H1 (cell line): ENCODE measurements at regions not wholly inside any gene's neighbourhood (a gene's known extent, or its start where the extent isn't known, plus 50 kb on each side); places are given as distances from the start of the nearest gene placed in this dataset.

Experiments used
- CTCF ChIA-PET: fragments of 300-600 bp; sonication (Branson Sonifier 250); formaldehyde crosslinking; loops from one replicate; lab custom pipeline; 2021; ENCODE audit not compliant: partially characterized antibody; lab: Charles Lee
- POLR2A ChIA-PET: fragments of 300-600 bp; sonication (Branson Sonifier 250); formaldehyde crosslinking; loops from one replicate; lab custom pipeline; 2021; ENCODE audit warnings: inconsistent platforms; ENCODE audit not compliant: partially characterized antibody; lab: Charles Lee
- DNase-seq, 2 experiments: peaks; one replicate each; pipeline versions ENCODE4 v3.0.0 to v3.0.0-alpha.2; 2010 to 2022; ENCODE audit warnings: low spot score in 2 of 2, low read depth in 1 of 2, mixed read lengths in 1 of 2
- FAIRE-seq: peaks from 2 replicates; lab custom pipeline; 2011; peaks lifted over from hg19 to GRCh38; lab: Jason Lieb, UNC
- H2AFZ ChIP-seq: 2 replicates; pipeline ENCODE4 v1.8.1; 2012; ENCODE audit warnings: low read length, inconsistent platforms
- H2AK5ac ChIP-seq: 2 replicates; pipeline ENCODE4 v1.6.1; 2013; ENCODE audit warnings: low read depth, low read length
- H2BK120ac ChIP-seq: replicated peaks from 2 replicates; pipeline ENCODE3; 2013; ENCODE audit warnings: low read depth, low read length, inconsistent platforms
- H2BK12ac ChIP-seq: 2 replicates; pipeline ENCODE4 v1.6.1; 2013; ENCODE audit warnings: low read depth, low read length
- H2BK15ac ChIP-seq: 2 replicates; pipeline ENCODE4 v1.6.1; 2013; ENCODE audit warnings: low read length
- H2BK20ac ChIP-seq: 2 replicates; pipeline ENCODE4 v1.6.1; 2013; ENCODE audit warnings: low read length
- H2BK5ac ChIP-seq: 2 replicates; pipeline ENCODE4 v1.6.1; 2013; ENCODE audit warnings: low read depth, low read length
- H3K14ac ChIP-seq: 2 replicates; pipeline ENCODE4 v1.6.1; 2013; ENCODE audit warnings: inconsistent platforms; ENCODE audit not compliant: insufficient read length
- H3K18ac ChIP-seq: 2 replicates; pipeline ENCODE4 v1.6.1; 2013; ENCODE audit warnings: low read length; ENCODE audit errors: extremely low read depth
- H3K23ac ChIP-seq: 2 replicates; pipeline ENCODE4 v1.6.1; 2013; ENCODE audit warnings: inconsistent platforms; ENCODE audit not compliant: insufficient read length
- H3K23me2 ChIP-seq: 2 replicates; pipeline ENCODE4 v1.6.1; 2013; ENCODE audit warnings: low read depth, low read length
- H3K27ac ChIP-seq: 2 replicates; pipeline ENCODE4 v1.6.1; 2011; ENCODE audit warnings: low read depth, low read length, inconsistent platforms
- H3K27me3 ChIP-seq, 4 experiments: replicated peaks in 1 of 4; 1 replicate in 1 of 4; 2 replicates in 3 of 4; pipeline versions ENCODE4 v1.6.1 to v1.8.1; 2011 to 2013; ENCODE audit warnings: low read length in 3 of 4, mild to moderate bottlenecking in 3 of 4, inconsistent platforms in 2 of 4, mixed read lengths in 2 of 4, moderate library complexity in 1 of 4; ENCODE audit not compliant: control insufficient read depth in 3 of 4, insufficient read depth in 3 of 4; ENCODE audit errors: extremely low read depth in 1 of 4
- H3K36me3 ChIP-seq, 4 experiments: 2 replicates each; pipeline versions ENCODE4 v1.6.1 to v1.8.1; 2011 to 2013; ENCODE audit warnings: mild to moderate bottlenecking in 4 of 4, low read length in 3 of 4, moderate library complexity in 2 of 4, control low read depth in 1 of 4, inconsistent platforms in 1 of 4; ENCODE audit not compliant: insufficient read depth in 4 of 4, control insufficient read depth in 2 of 4
- H3K4ac ChIP-seq: replicated peaks from 2 replicates; pipeline ENCODE3; 2013; ENCODE audit warnings: low read length, low read depth, mixed read lengths, inconsistent platforms; ENCODE audit not compliant: insufficient read length
- H3K4me1 ChIP-seq, 4 experiments: replicated peaks in 1 of 4; 1 replicate in 1 of 4; 2 replicates in 3 of 4; pipeline versions ENCODE4 v1.6.1 to v1.8.1; 2011 to 2013; ENCODE audit warnings: low read length in 3 of 4, inconsistent platforms in 2 of 4, mixed read lengths in 1 of 4; ENCODE audit not compliant: insufficient read depth in 4 of 4, control insufficient read depth in 3 of 4
- H3K4me2 ChIP-seq, 2 experiments: 2 replicates each; pipeline versions ENCODE4 v1.6.1 to v1.8.1; 2011 to 2013; ENCODE audit warnings: low read depth in 2 of 2, low read length in 2 of 2, control low read depth in 1 of 2, inconsistent platforms in 1 of 2, mild to moderate bottlenecking in 1 of 2; ENCODE audit not compliant: insufficient read depth in 1 of 2
- H3K4me3 ChIP-seq, 4 experiments: fragments of 200-600, 300-600 bp in 1 of 4; sonication (generic), shearing (Covaris generic), sonication (Bioruptor Twin) in 1 of 4; 2 replicates each; pipeline versions ENCODE4 v1.5.1 to v1.8.1; 2011 to 2016; ENCODE audit warnings: low read length in 4 of 4, low read depth in 3 of 4, control low read depth in 2 of 4, inconsistent platforms in 2 of 4, mild to moderate bottlenecking in 2 of 4, mixed read lengths in 1 of 4, moderate library complexity in 1 of 4; ENCODE audit not compliant: insufficient read depth in 2 of 4; ENCODE audit errors: extremely low read depth in 1 of 4
- H3K56ac ChIP-seq: replicated peaks from 2 replicates; pipeline ENCODE3; 2013; ENCODE audit warnings: low read depth, mild to moderate bottlenecking, mixed read lengths, low read length, inconsistent platforms; ENCODE audit not compliant: insufficient read length
- H3K79me1 ChIP-seq: 2 replicates; pipeline ENCODE4 v1.6.1; 2013; ENCODE audit warnings: low read depth, low read length, control low read depth
- H3K79me2 ChIP-seq, 2 experiments: 2 replicates each; pipeline versions ENCODE4 v1.6.1 to v1.8.1; 2012 to 2013; ENCODE audit warnings: low read length in 2 of 2, mild to moderate bottlenecking in 2 of 2, inconsistent platforms in 1 of 2; ENCODE audit not compliant: insufficient read depth in 2 of 2, control insufficient read depth in 1 of 2
- H3K9ac ChIP-seq, 4 experiments: replicated peaks in 1 of 4; 1 replicate in 1 of 4; 2 replicates in 3 of 4; pipeline versions ENCODE4 v1.6.1 to v1.8.1; 2011 to 2013; ENCODE audit warnings: low read depth in 3 of 4, low read length in 3 of 4, control low read depth in 2 of 4, mild to moderate bottlenecking in 2 of 4, moderate library complexity in 2 of 4, inconsistent platforms in 1 of 4; ENCODE audit errors: extremely low read depth in 1 of 4
- H3K9me3 ChIP-seq, 2 experiments: 2 replicates each; pipeline versions ENCODE4 v1.6.1 to v1.8.1; 2012 to 2013; ENCODE audit warnings: mild to moderate bottlenecking in 2 of 2, moderate library complexity in 2 of 2, control low read depth in 1 of 2, inconsistent platforms in 1 of 2, low read depth in 1 of 2, low read length in 1 of 2, mixed read lengths in 1 of 2; ENCODE audit not compliant: insufficient read depth in 2 of 2
- H4K20me1 ChIP-seq, 2 experiments: replicated peaks in 1 of 2; 2 replicates each; pipeline versions ENCODE3 to v1.8.1; 2011 to 2013; ENCODE audit warnings: inconsistent platforms in 2 of 2, low read length in 2 of 2, mild to moderate bottlenecking in 1 of 2; ENCODE audit not compliant: insufficient read depth in 2 of 2, control insufficient read depth in 1 of 2
- H4K5ac ChIP-seq: 2 replicates; pipeline ENCODE4 v1.6.1; 2013; ENCODE audit warnings: low read length, low read depth, mixed read lengths, inconsistent platforms; ENCODE audit not compliant: insufficient read length
- H4K8ac ChIP-seq: 2 replicates; pipeline ENCODE4 v1.8.0; 2013; ENCODE audit warnings: mild to moderate bottlenecking, moderate library complexity, low read length, inconsistent platforms; ENCODE audit not compliant: insufficient read depth; ENCODE audit errors: extremely low read depth
- H4K91ac ChIP-seq: replicated peaks from 2 replicates; pipeline ENCODE3; 2013; ENCODE audit warnings: low read length, mixed read lengths, inconsistent platforms; ENCODE audit not compliant: insufficient read length
- EP300 ChIP-seq, 2 experiments: IDR thresholded peaks; 1 replicate in 1 of 2; 2 replicates in 1 of 2; pipeline ENCODE4 v1.6.1; 2011 to 2012; ENCODE audit warnings: low read depth in 2 of 2, low read length in 2 of 2, mild to moderate bottlenecking in 2 of 2, borderline replicate concordance in 1 of 2, inconsistent platforms in 1 of 2, moderate library complexity in 1 of 2
- EZH2 ChIP-seq: fragments of 200-600 bp; sonication (generic); IDR thresholded peaks from 2 replicates; pipeline ENCODE4 v1.7.1; 2012; ENCODE audit warnings: low read depth, mild to moderate bottlenecking, moderate library complexity, low read length, inconsistent platforms; ENCODE audit not compliant: severe bottlenecking
- JUN ChIP-seq: IDR thresholded peaks from 2 replicates; pipeline ENCODE4 v1.6.1; 2011; ENCODE audit warnings: low read depth, mild to moderate bottlenecking, improper control_type of control experiment, low read length
- JUND ChIP-seq: IDR thresholded peaks from 2 replicates; pipeline ENCODE4 v1.6.1; 2011; ENCODE audit warnings: mild to moderate bottlenecking, improper control_type of control experiment, low read length
- KDM1A ChIP-seq: fragments of 200-600, 300-600 bp; sonication (generic); IDR thresholded peaks from 2 replicates; pipeline ENCODE4 v1.7.1; 2016; ENCODE audit warnings: mild to moderate bottlenecking, low read length, borderline replicate concordance
- KDM5A ChIP-seq: fragments of 200-600 bp; IDR thresholded peaks from 2 replicates; pipeline ENCODE4 v1.7.1; 2012; ENCODE audit warnings: mild to moderate bottlenecking, low read length, inconsistent platforms, mixed read lengths
- NRF1 ChIP-seq: IDR thresholded peaks from 2 replicates; pipeline ENCODE4 v1.6.1; 2011; ENCODE audit warnings: mild to moderate bottlenecking, low read depth, low read length, improper control_type of control experiment
- POLR2A ChIP-seq, 2 experiments: IDR thresholded peaks; 1 replicate in 1 of 2; 2 replicates in 1 of 2; pipeline ENCODE4 v1.6.1; 2011; ENCODE audit warnings: low read depth in 2 of 2, low read length in 2 of 2, mild to moderate bottlenecking in 2 of 2; ENCODE audit errors: control extremely low read depth in 1 of 2
- RBBP5 ChIP-seq: IDR thresholded peaks from 2 replicates; pipeline ENCODE4 v1.7.1; 2012; ENCODE audit warnings: low read depth, mild to moderate bottlenecking, inconsistent platforms, low read length, moderate library complexity, borderline replicate concordance
- RFX5 ChIP-seq: IDR thresholded peaks from 2 replicates; pipeline ENCODE4 v1.6.1; 2011; ENCODE audit warnings: low read depth, low read length, improper control_type of control experiment, borderline replicate concordance
- SIRT6 ChIP-seq: IDR thresholded peaks from one replicate; pipeline ENCODE4 v1.7.1; 2012; ENCODE audit warnings: low read length, inconsistent platforms
- TAF7 ChIP-seq: optimal IDR thresholded peaks from 2 replicates; pipeline ENCODE3; 2011; ENCODE audit warnings: low read depth, mild to moderate bottlenecking, inconsistent platforms, low read length, moderate library complexity, borderline replicate concordance
- TCF12 ChIP-seq: IDR thresholded peaks from 2 replicates; pipeline ENCODE4 v1.6.1; 2011; ENCODE audit warnings: low read depth, mild to moderate bottlenecking, low read length
- WGBS, 2 experiments: shearing (Covaris generic) in 1 of 2; methylation state at CpG; one replicate each; pipeline versions ENCODE4 v1.1.6 to v1.1.7; 2013 to 2015; ENCODE audit warnings: low lambda C conversion rate in 2 of 2, mixed read lengths in 2 of 2, inconsistent platforms in 1 of 2, low coverage in 1 of 2, missing lambda C conversion rate in 1 of 2; ENCODE audit not compliant: insufficient replicate concordance in 2 of 2, insufficient coverage in 1 of 2, insufficient read length in 1 of 2; ENCODE audit errors: extremely low coverage in 1 of 2, missing lambda C conversion rate in 1 of 2; 5-methylcytosine and 5-hydroxymethylcytosine counted together
- TF ChIP-seq, protein P1 (sequence below): IDR thresholded peaks from 2 replicates; pipeline ENCODE4 v1.6.1; 2012; ENCODE audit warnings: low read length, inconsistent platforms

DNA sequence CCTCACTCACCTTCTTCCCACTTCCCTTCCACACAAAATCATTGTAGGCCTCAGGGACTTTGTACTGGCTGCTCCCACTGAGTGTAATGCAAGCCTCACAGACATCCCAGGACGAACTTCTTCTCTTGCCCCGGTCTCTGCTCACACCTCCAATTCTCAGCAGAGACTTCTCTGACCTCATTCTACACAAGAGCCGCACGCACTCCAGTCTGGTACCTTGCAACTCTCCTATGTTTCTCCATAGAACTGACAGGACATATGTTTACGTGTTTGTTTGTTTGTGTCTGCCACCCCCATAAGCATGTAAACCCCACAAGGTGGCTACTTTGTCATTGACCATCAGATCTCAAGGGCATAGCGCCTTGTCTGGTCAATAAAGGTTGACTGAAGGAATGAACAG, 350.8 kb downstream of the AJAP1 start:
- H2BK120ac ChIP-seq, result no peak overlapping the region
- 90% methylated on average over 6 of the region's 6 CpGs; no CpG with 5 or more reads in 1 of the 2 experiments for WGBS, 2 experiments
- H3K18ac ChIP-seq, result no peak overlapping the region
- H4K8ac ChIP-seq, result no peak overlapping the region
- DNase-seq (no peak), FAIRE-seq (no peak)
- no peak overlapping the region for H2AFZ ChIP-seq
- ChIA-PET CTCF (no interaction called here), POLR2A (no interaction called here)
- H3K4me2 ChIP-seq, result no peak overlapping the region
- peaks cover 9% of the 10 kb centered on the region; the same call in 1 of the 2 replicates for H3K23me2 ChIP-seq
- H3K27ac ChIP-seq, result no peak overlapping the region
- H3K36me3 ChIP-seq, result no peaks in the 10 kb centered on the region
- peaks cover 3 to 5% of the 10 kb centered on the region in 2 experiments; a peak in 2 of 4 replicates for H3K9me3 ChIP-seq
- H2BK12ac ChIP-seq, result no peak overlapping the region
- H3K23ac ChIP-seq, result no peak overlapping the region
- H3K4me1 ChIP-seq, result no peaks in the 10 kb centered on the region; a peak in 1 of 7 replicates
- H4K91ac ChIP-seq, result no peak overlapping the region
- no peaks in the 10 kb centered on the region for H3K27me3 ChIP-seq
- H3K9ac ChIP-seq, result no peak overlapping the region
- H2BK20ac ChIP-seq, result no peak overlapping the region
- no peaks in the 10 kb centered on the region for H3K79me1 ChIP-seq
- no peak overlapping the region for H4K5ac ChIP-seq
- H2BK15ac ChIP-seq, result no peak overlapping the region
- H3K56ac ChIP-seq, result no peak overlapping the region
- H3K14ac ChIP-seq, result no peak overlapping the region
- no peaks in the 10 kb centered on the region for H3K79me2 ChIP-seq
- no peaks in the 10 kb centered on the region for H4K20me1 ChIP-seq
- TF ChIP-seq KDM1A (no peak), KDM5A (no peak), NRF1 (no peak), SIRT6 (no peak), RBBP5 (no peak), POLR2A (IDR thresholded peaks at IDR 0.05; ENCODE audit: control extremely low read depth in 1 of 2, low read depth in 2 of 2, low read length in 2 of 2) (no peak), TCF12 (no peak), RFX5 (no peak), JUND (no peak), JUN (no peak), EP300 (IDR thresholded peaks at IDR 0.05; ENCODE audit: borderline replicate concordance in 1 of 2, low read depth in 2 of 2, low read length in 2 of 2) (no peak), TAF7 (no peak), EZH2 (no peak)
- TF ChIP-seq, protein P1, sequence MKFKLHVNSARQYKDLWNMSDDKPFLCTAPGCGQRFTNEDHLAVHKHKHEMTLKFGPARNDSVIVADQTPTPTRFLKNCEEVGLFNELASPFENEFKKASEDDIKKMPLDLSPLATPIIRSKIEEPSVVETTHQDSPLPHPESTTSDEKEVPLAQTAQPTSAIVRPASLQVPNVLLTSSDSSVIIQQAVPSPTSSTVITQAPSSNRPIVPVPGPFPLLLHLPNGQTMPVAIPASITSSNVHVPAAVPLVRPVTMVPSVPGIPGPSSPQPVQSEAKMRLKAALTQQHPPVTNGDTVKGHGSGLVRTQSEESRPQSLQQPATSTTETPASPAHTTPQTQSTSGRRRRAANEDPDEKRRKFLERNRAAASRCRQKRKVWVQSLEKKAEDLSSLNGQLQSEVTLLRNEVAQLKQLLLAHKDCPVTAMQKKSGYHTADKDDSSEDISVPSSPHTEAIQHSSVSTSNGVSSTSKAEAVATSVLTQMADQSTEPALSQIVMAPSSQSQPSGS, result no peak
- TF ChIP-seq, all 59 proteins: peak for 0
- Histone ChIP-seq H2AK5ac (no peak overlapping the region), H3K4me3 (no peak overlapping the region), H2BK5ac (no peak overlapping the region), H3K4ac (no peak overlapping the region)
